ENCODE measurements at regions not wholly inside any gene's neighbourhood (a gene's known extent, or its start where the extent isn't known, plus 50 kb on each side); places are given as distances from the start of the nearest gene placed in this dataset.

GRCh38 chr11:120021391-120021953 lies 116.4 kb downstream of the TRIM29 start (continued):
- no peak for TF ChIP-seq ZBTB4 (CRISPR knock-in tag; IDR thresholded peaks at IDR 0.05)

GRCh38 chr11:120020981-120021380 lies 116.9 kb downstream of the TRIM29 start:
- Histone ChIP-seq H3K4me2 (ENCODE audit: control insufficient read depth, insufficient read depth) (no peak overlapping the region), H3K27me3 (replicated peaks in 1 of 2; ENCODE audit: control insufficient read depth in 2 of 2, insufficient read depth in 2 of 2, low read length in 1 of 2) (peaks cover 2 to 4% of the 10 kb centered on the region in 2 experiments; a peak in 2 of 4 replicates), H3K27ac (ENCODE audit: control insufficient read depth, insufficient read depth) (no peak overlapping the region), H4K20me1 (ENCODE audit: control insufficient read depth, insufficient read depth) (no peaks in the 10 kb centered on the region), H2AFZ (ENCODE audit: control insufficient read depth, low read depth, low read length) (no peak overlapping the region), H3K9me3 (replicated peaks; ENCODE audit: control insufficient read depth, insufficient read depth, low read length) (no peaks in the 10 kb centered on the region), H3K79me2 (ENCODE audit: control insufficient read depth, insufficient read depth, low read length) (no peaks in the 10 kb centered on the region), H3K4me1 (ENCODE audit: control insufficient read depth, insufficient read depth, low read length) (no peaks in the 10 kb centered on the region), H3K9ac (ENCODE audit: control insufficient read depth, insufficient read depth, low read length) (no peak overlapping the region), H3K36me3 (ENCODE audit: control insufficient read depth in 2 of 2, insufficient read depth in 2 of 2, low read length in 1 of 2) (no peaks in the 10 kb centered on the region), H3K4me3 (no peak overlapping the region)
- in situ Hi-C loops (cut with MboI) (no loop called here), intact Hi-C loops (cut with micrococcal nuclease; ENCODE audit: unreplicated experiment) (no loop called here)
- ATAC-seq (no peak), DNase-seq (ENCODE audit: low read depth, low spot score) (no peak), FAIRE-seq (no peak)
- ChIA-PET POLR2A (no interaction called here), RAD21 (ENCODE audit: unreplicated experiment) (no interaction called here), SMC1A (ENCODE audit: uncharacterized antibody, unreplicated experiment) (no interaction called here), CTCF (no interaction called here)
- WGBS (ENCODE audit: insufficient coverage, insufficient replicate concordance, low lambda C conversion rate, missing lambda C conversion rate): 0% methylated on average over 2 of the region's 2 CpGs
- no TSS peak for BruUV-seq (replicated peaks)
- TF ChIP-seq HDGF (IDR thresholded peaks at IDR 0.05) (no peak), TBL1XR1 (IDR thresholded peaks at IDR 0.05; ENCODE audit: low read depth, low read length) (no peak), CEBPZ (IDR thresholded peaks at IDR 0.05; ENCODE audit: low read depth, low read length) (no peak), RBBP5 (conservative IDR thresholded peaks at IDR 0.05) (no peak), TARDBP (IDR thresholded peaks at IDR 0.05; ENCODE audit: borderline replicate concordance) (no peak), USF2 (IDR thresholded peaks at IDR 0.05; ENCODE audit: borderline replicate concordance, low read depth, low read length) (no peak), SIN3A (IDR thresholded peaks at IDR 0.05; ENCODE audit: low read depth, low read length) (no peak), NR2C1 (IDR thresholded peaks at IDR 0.05) (no peak), EP300 (IDR thresholded peaks at IDR 0.05; ENCODE audit: borderline replicate concordance in 1 of 2, control insufficient read depth in 1 of 2, low read depth in 2 of 2, low read length in 2 of 2) (no peak), BCL3 (IDR thresholded peaks at IDR 0.05; ENCODE audit: borderline replicate concordance, insufficient read depth, low read depth, low read length, poor library complexity, severe bottlenecking) (no peak), ZNF207 (IDR thresholded peaks at IDR 0.05; ENCODE audit: borderline replicate concordance) (no peak)
